ENCODE measurements at regions not wholly inside any gene's neighbourhood (a gene's known extent, or its start where the extent isn't known, plus 50 kb on each side); places are given as distances from the start of the nearest gene placed in this dataset.

DNA sequence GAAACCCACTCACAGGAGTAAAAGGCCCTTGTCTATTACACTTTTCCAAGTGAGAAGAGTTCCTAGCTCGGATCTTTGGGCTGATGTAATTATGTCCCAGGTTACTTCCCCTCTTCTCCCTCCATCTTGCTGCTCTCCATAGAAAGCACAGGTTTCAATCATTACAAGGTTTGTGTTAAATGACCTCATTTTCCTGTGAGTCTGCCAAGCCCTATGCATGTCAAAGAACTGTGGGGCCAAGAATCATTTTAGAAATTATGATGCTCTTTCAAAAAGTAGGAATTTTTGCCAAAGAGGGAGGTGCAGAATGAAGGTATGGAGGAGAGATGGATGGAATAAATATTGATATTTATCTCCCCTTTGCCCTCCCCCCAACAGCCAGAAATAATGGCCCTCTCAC lies 129.3 kb upstream of the TPM1 start:
- DNase-seq (ENCODE audit: low read depth) = no peak

DNA sequence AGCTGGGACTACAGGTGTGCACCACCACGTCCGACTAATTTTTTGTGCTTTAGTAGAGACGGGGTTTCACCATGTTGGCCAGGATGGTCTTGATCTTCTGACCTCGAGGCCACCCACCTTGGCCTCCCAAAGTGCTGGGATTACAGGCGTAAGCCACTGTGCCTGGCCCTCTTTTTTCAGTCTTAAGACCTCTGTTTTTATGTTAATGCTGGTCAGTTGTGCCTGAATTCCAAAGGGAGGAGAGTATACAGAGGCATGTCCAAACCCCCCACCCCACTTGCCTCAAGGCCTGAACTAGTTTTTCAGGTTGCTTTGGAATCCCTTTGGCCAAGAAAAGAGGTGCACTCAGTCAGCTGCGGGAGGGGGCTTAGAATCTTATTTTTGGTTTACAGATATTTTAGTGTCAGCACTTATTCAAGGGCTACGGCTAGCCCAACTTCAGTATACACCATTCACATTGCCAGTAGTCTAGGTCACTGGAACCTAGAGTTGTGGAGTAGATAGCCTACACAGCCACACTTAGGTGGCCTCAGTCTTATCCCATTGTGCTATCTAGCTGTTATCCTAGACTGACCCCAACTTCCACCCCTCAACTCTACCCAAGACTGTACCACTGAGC lies 128.0 kb upstream of the TPM1 start:
- no peak for DNase-seq (ENCODE audit: low read depth)

DNA sequence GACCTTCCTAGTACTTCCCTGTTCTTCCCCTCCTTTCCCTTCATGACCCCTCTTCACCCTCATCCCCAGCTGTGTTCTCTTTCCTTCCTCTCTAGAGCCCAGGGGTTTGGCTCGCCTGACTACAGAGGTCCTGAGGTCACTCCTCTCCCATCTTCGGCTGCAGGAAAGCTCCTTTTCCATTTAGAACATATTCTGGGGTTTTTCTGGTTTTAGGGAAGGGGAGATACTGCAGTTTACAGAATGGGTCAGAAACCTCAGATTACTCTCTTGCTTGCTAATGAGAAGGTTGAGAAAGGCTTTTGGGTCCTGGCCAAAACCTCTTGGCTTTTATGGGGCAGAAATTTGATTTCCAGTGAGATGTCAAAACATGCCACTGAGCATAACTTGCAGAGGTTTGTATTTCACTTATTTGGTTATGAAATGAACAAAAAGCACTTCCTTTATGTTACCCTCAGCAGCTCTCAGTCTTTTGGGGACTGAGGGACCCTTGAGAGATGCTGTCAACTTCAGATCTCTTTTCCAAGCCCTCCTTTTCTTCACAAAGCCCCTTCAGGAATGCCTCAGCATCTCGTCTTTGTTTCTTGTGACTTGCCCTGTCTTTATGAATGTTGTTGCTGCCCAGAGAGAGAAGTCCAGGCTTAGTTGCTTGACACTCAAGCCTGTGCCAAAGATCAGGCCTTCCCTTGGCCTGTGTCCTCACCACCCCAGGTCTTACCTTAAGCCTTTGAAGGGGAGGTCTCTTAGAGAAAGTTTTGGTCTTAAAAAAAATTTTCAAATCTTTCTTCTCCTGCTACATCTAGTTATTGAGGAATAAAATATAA lies 121.7 kb upstream of the TPM1 start:
- no peak for DNase-seq (ENCODE audit: low read depth)

DNA sequence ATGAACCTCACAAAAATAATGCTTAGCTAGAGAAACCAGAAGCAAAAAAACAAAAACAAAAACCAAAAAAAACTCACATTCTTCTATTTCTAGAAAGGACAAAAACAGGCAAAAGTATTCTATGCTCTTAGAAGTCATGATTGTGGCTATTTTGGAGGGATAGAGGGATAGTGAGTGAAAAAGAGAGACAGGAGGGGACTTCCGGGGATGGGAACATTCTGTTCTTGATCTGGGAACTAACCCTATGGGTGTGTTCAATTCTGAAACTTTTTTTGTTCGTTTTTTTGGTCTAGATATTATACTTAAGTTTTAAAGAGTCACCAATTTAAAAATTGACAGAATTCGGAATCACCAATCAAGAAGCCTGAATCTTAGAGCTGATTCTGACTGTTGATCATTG lies 120.0 kb upstream of the TPM1 start:
- DNase-seq (ENCODE audit: low read depth) = no peak

DNA sequence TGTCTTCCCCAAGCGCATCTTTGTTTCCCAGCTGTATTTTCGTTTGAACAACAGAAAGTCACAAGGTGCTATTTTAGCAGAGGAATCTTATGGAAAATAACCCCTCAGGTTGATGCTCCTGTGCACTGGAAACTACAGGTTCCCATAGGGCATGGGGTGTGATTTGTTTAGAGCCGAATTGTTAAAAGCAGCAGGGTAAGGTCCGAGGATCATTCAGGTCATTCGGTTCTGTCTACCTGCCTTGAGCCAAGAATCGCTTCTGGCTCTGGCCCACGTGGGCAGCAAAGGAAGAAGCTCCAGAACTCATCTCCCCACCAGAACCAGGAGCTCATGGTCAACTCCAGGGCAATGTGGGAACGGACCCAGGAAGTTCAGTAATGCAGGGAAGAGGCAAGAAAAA lies 116.7 kb upstream of the TPM1 start:
- no peak for DNase-seq (ENCODE audit: low read depth)

DNA sequence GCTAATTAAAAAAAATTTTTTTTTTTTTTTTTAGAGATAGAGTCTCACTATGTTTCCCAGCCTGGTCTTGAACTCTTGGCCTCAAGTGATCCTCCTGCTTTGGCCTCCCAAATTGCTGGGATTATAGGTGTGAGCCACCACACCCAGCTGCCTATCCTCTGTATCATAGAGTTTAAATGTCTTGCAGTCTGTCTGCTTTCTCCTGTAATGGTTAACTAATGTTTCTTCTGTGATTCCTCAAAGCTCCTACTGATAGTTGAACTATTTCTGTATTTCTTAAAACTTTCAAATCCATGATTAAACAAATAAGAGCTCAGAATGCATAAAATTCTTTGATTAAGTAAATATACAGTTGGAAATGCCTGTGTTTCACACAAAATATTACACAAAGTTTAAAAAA lies 115.4 kb upstream of the TPM1 start:
- DNase-seq (ENCODE audit: low read depth) = no peak

DNA sequence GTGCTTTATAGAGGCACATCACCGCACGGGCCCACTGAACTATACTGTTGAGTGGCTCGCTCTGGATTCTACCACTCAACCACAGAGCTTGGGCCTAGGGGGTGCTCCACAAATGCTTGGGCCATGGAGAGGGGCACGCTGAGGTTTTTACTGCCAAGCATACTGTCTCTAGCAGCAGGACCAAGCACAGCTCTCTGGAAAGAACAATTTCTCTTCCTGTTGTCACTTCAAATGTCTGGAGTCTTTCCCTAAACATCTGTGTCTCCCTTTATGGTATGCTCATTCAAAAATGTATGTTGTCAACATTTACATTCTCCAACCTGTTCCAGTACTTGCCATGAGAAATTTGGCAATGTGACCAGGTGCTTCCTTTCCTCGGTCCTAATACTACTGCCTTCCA lies 114.7 kb upstream of the TPM1 start:
- DNase-seq (ENCODE audit: low read depth) = no peak

DNA sequence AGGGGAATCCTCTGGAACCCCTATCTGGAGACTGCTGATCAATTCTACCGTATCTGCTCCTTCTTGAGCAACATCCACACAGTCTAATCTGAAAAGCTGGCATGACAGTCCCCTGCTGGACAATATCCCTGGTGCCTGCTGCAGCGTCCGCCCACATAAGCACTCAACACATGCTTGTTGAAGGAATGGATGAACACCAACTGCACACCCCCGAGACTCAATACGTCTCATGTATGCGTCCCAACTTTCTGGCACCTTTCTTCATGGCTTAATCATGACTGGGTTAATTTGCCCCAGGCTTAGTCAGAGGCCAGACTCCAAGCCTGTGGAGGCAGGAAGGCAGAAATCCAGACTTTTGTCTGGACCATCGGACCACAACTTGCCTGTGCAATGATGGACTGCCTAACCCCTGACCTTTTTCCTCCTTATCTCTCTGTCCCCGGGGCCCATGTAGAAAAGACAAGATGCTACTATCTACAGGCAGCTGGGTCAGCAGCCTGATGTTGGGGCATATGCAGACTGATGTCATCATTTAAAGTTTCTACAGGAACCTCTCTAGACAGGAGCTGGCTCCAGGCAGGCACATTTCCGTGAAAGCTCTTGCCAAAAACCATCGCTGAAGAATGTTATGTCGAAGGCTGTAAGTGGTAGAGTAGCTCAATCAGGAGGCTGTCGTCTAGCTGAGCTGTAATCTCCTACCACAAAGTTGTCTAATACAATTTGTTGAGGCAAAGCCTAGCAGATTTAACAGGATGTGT lies 114.1 kb upstream of the TPM1 start:
- DNase-seq (ENCODE audit: low read depth) = no peak

DNA sequence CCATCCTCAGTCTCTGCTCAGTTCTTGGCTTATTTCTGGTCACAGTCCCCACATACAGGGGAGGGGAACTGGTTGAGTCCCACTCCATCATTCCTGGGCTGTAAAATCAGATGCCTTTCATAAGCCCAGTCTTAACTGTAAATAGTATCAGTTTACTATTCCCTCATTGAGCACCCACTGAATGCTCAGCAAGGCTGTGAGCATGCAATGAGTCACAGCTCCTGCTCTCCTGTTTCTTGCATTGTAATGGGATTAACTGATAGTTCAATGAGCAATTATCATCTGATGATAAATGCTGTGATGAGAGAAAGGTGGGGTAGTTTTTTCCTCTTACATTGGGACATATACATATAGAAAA lies 113.6 kb upstream of the TPM1 start:
- DNase-seq (ENCODE audit: low read depth) = no peak

DNA sequence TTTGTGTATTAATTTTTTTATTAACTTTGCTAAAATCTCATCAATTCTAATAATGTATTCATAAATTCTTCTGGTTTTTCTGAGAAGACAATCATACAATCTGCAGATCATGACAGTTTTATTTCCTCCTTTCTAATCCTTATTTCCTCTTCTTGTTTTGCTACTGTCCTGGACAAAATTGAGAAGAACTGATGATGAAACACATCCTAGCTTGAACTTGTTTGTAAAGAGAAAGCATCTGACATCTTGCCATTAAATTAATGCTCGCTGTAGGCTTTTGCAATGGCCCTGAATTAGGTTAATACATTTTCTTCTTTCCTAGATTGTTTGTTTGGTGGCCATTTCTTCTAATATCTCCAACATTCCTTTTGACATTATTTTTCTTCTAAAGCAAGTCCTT lies 110.9 kb upstream of the TPM1 start:
- no peak for DNase-seq (ENCODE audit: low read depth)

DNA sequence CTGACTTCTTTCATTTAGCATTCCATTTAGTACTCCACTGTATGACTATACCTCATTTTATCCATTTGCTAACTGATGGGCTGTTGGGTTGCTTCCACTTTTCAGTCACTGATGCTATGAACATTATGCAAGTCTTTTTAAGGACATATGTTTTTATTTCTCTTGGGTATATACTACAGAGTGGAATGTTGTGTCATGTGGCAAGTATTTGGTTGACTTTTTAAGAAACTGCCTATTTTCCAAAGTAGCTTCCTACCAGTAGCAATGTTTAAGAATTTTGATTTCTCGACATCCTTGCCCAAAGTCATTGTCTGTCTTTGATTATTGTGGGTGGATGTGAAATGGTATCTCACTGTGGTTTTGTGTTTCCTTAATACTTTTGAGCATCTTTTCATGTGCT lies 110.1 kb upstream of the TPM1 start:
- no peak for DNase-seq (ENCODE audit: low read depth)

DNA sequence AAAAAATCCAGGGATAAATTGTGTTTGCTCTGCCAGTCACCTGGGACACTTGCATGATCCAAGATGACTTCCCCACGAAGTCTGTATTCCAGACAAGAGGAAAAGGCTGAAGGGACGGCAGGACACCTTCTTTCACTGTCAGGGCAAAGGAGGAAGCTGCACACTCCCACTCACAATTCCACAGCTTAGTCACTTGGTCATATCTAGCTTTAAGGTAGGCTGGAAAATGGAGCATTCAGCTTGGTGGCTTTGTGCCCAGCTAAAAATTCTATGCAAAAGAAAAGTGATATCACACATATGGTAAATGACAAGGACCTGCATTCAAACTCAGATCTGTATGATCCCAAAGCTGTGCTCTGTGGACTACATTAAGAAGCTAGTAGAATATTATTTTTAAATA lies 109.2 kb upstream of the TPM1 start:
- DNase-seq (ENCODE audit: low read depth) = no peak

DNA sequence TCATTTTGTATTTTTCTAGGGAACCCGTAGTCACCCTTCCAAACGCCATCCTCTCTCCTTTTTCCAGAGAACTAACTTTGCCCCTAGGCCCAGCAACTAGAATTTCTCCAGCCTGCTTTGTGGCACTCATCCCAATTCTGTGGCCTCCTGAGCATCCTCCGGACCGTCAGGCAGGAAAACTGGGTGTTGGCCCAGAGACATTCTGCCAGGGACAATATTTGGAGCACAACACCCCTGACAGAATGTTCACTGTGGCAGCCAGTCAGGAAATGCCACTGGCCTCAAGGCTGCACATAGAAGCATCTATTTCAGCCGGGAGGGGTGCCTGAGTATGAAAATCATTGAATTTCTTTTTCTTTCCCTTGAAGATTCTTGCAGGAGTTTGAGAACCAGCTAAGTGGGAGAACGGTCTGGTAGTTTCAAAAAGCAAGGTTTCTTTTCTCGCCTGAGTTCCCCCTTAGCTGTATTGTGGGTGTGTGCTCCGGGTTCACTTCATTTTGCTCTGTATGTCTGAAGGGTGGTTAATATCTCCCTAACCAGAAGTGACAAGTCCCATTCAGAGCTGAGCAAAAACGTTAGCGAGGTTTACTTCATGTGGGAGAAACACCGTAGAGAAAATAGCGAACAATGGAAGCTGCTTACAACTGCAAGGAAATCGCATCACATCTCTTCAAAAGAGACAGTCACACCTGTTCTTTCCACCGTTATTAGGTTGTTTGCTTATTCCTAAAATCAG lies 108.1 kb upstream of the TPM1 start:
- DNase-seq (ENCODE audit: low read depth) = no peak

DNA sequence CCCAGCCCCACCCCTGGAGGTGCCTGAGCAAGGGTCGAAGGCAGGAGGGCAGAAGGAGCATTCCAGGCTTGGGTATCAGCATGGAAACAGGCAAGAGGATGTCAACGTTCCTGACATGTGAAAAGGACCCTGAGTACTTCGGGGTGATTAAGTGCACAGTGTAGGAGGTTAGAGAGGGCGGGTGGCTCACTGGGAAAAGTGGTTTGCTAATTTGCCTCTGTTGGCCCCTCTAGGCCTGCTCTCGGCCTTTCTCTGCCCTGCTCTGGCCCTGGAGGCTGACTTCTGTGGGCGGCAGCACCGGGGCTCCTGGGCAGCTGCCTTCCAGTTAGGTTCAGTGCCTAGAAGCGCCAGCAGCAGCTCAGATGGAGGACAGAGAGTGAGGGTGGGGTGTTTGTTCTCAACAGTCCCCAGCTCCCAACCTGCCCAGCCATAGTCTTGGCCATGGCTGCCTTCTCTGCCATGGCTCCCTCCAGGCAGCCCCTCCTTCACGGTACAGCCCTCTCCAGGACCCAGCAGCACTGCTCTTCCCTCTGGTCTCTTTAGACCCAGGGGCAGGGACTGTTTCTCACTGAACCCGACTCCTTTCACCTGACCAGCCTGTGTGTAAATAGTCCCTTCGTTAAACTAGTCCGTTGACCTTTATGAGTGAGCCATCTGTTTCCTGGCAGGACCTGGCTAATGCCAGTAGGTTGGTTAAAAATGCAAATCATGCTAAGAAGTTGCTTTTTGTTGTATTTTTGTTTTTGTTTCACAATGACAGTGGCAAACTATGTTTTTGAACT lies 107.1 kb upstream of the TPM1 start:
- no peak for DNase-seq (ENCODE audit: low read depth)

DNA sequence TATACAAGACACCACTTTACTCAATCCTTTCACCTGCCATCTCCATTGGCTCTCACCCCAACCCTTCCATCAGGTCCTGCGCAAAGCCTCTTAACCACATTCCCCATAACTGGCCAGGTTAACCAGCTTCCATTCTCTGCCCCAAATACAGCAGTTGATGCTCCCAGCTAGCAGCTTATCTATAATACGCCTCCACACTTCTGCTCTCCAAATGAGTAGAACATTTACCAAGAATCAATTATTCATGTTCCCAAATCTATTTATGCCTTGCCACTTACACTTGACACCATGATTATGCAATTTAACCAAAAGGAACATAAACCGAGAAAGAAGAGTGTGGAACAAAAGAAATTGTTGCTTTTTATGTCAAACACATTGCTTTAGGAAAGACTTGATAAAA lies 103.7 kb upstream of the TPM1 start:
- DNase-seq (ENCODE audit: low read depth) = no peak

DNA sequence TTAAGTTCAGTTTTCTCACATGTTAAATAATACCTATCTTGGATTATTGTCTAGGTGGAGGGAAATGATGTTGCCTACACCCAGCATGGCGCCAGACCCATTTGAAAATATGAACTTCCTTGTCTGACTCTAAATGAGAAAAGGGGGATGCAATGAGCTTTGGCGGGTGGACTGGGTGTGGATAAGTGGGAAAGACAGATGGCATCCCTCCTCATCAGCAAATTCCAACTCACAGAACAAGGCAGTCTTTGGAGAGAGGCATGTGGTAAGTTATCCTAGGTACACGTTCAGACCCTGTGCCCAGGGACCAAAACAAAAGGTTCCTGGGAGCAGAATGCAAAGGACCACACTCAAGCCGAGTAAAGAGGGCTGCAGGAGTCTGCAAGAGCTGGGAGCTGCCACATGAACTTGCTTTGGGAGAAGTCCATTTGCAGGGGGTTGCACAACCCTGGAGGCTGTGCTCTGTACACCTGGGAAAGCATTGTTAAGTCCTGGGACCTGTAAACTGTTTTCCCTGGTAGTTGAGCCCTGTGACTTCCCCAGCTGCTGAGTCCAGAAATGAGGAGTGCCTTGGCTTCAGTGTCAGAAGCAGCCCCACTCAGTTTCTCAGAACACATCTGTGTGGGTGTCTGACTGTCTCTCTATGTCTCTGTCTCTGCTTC lies 102.3 kb upstream of the TPM1 start:
- no peak for DNase-seq (ENCODE audit: low read depth)

DNA sequence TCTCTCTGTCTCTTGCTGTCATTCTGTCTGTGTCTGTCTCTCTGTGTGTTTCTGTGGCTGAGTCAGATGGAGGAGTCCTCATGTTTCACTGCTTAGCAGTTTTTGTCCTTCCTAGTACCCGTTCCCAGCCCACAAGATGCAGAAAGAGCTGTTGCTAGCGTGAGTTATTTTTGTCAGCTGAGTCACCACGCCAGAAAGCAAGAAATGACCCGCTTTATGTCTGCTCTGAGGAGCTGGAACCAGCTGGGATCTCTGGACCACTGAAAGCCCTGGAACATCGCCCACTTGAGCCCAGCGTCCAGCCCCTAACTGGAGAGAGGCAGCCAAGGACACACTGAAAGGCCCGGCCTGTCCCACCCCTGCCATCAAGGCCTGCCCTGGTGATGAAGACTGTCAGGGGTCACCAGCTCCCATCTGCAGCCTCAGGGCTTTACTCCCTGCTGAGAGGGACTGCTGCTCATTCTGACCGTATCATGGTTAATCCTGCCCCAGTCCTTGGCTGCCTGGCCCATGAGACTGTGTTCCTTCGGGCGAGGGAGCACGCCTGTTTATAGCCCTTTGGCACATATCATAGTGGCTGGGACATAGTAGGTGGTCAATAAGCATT lies 101.7 kb upstream of the TPM1 start:
- no peak for DNase-seq (ENCODE audit: low read depth)

DNA sequence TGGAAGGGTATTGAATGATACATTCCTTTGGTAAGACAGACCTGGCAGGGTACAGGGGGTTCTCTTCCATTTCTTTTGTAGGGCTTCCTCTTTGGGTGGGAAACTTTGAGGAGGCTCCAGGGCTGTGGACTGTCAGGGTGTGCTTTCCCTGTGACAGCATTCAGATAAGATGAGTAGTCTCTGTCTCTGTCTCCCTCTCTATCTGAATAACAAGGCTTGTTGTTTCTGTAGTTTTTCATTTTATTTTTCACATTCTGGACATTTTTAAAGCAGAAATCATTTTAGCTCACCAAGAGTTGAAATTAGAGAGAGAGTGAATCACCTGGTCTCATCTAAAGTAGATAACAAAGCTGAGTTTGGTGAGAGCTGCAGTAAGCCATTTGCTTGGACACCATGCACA lies 100.8 kb upstream of the TPM1 start:
- DNase-seq (ENCODE audit: low read depth) = no peak

DNA sequence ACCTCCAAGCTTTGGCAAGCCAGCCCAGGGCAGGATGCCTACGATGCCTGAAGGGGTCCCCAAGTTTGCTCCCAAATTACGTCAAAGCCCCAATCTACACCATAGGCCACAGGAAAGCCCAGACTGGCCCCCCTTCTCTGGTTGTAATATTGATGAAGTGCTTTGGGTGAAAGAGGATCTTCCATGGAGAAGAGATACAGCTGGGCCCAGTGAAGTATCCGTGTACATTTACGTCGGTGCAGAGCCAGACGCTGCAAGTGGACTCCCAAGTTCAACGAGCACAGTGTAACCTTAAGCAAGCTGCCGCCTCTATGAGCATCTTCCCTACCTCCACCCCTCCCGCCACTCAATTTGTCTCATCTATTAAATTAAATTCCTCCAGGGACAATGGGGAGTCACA lies 100.1 kb upstream of the TPM1 start:
- no peak for DNase-seq (ENCODE audit: low read depth)

DNA sequence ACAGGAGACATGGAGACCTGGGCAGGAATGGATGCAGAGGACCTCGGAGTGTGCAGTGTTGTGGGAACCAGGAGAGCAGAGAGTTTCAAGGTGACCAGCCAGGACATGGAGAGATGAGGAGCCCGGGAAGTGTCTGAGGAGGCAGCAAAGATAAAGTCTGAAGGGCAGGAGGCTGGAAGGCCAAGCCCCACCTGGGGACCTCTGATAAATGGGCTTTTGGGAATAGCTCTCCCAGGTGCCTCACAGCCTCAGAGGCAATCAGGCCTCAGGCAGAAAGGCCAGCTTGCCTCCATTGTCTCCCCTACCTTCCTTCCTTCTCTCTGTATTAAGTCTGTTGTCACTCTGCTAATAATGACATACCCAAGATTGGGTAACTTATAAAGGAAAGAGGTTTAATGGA lies 97.5 kb upstream of the TPM1 start:
- DNase-seq (ENCODE audit: low read depth) = no peak

DNA sequence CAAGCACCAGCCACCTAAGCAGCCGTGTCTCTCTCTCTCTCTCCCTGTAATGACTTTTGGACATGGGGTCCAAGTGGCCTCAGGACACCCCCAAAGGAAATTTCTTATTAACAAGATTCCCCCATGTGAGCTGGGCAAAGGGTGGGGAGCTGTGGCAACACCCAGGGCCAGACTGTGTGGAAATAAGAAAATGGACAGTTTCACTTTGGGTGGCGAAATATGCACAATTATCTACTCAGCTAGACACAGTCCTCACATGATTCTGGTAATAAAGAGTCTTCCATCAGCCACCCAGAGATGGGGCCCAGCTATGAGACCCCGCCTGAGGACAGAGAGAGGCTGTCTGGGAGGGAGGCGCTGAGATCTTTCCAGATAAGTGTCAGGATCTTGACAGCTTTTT lies 96.8 kb upstream of the TPM1 start:
- no peak for DNase-seq (ENCODE audit: low read depth)
